Mammary epithelial cell (primary cell): ENCODE measurements at regions not wholly inside any gene's neighbourhood (a gene's known extent, or its start where the extent isn't known, plus 50 kb on each side); places are given as distances from the start of the nearest gene placed in this dataset.

ENCODE experiments used
- EZH2 ChIP-seq: IDR thresholded peaks from 2 replicates; pipeline ENCODE4 v1.6.1; 2012; ENCODE audit warnings: low read length, inconsistent platforms, borderline replicate concordance
- TF ChIP-seq, protein P1 (sequence below), 2 donors: IDR thresholded peaks in 1 of 2; conservative IDR thresholded peaks in 1 of 2; 2 replicates each; pipeline ENCODE4 v1.5.1; 2011 to 2012; ENCODE audit warnings: inconsistent platforms in 2 of 2, low read length in 2 of 2, mild to moderate bottlenecking in 2 of 2, control low read depth in 1 of 2, low read depth in 1 of 2; ENCODE audit not compliant: insufficient read depth in 1 of 2; ENCODE audit errors: extremely low read depth in 1 of 2

DNA sequence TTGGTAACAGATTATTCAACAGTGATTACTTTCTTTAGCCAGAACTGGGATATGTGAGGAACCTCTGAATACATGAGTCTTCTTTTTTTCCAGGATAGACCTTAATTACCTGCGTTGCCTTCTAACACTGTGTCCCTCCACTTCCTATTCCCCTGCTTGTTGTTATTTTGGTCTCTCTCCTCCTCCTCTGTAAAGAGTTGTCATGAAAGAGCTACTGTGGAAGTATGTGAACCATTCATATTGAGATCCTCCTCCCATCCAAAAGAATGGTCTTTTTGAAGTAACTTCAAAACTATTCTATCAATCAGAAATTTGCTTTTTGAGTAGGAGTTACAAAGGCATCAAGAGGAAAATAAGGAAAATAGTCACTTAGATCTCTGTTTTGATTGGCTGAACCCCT lies 420.0 kb upstream of the TENM3 start:
- TF ChIP-seq, protein P1, sequence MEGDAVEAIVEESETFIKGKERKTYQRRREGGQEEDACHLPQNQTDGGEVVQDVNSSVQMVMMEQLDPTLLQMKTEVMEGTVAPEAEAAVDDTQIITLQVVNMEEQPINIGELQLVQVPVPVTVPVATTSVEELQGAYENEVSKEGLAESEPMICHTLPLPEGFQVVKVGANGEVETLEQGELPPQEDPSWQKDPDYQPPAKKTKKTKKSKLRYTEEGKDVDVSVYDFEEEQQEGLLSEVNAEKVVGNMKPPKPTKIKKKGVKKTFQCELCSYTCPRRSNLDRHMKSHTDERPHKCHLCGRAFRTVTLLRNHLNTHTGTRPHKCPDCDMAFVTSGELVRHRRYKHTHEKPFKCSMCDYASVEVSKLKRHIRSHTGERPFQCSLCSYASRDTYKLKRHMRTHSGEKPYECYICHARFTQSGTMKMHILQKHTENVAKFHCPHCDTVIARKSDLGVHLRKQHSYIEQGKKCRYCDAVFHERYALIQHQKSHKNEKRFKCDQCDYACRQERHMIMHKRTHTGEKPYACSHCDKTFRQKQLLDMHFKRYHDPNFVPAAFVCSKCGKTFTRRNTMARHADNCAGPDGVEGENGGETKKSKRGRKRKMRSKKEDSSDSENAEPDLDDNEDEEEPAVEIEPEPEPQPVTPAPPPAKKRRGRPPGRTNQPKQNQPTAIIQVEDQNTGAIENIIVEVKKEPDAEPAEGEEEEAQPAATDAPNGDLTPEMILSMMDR (conservative IDR thresholded peaks at IDR 0.05 in 1 of 2, IDR thresholded peaks at IDR 0.05 in 1 of 2; ENCODE audit: extremely low read depth in 1 of 2, insufficient read depth in 1 of 2, low read depth in 1 of 2, low read length in 2 of 2) = no peak
- no peak for TF ChIP-seq EZH2
